Lower leg skin (tissue), 3 donors: ENCODE measurements at regions not wholly inside any gene's neighbourhood (a gene's known extent, or its start where the extent isn't known, plus 50 kb on each side); places are given as distances from the start of the nearest gene placed in this dataset.

Experiments
- CTCF ChIP-seq, 3 donors: fragments of 450-650 bp; IDR thresholded peaks; one replicate each; pipeline ENCODE4 v1.5.1; 2016; ENCODE audit warnings: antibody characterized with exemption in 3 of 3, mild to moderate bottlenecking in 3 of 3, moderate library complexity in 2 of 3
- POLR2A ChIP-seq, 2 donors: fragments of 450-650 bp; IDR thresholded peaks; one replicate each; pipeline ENCODE4 v1.6.1; 2016 to 2017; ENCODE audit warnings: antibody characterized with exemption in 2 of 2, mild to moderate bottlenecking in 1 of 2, moderate library complexity in 1 of 2

- TF ChIP-seq POLR2A (IDR thresholded peaks at IDR 0.05) (no peak), CTCF (IDR thresholded peaks at IDR 0.05) (no peak)
Observed at GRCh38 chr16:72299684-72300243, 127.8 kb upstream of the PMFBP1 start.
